ENCODE measurements at regions not wholly inside any gene's neighbourhood (a gene's known extent, or its start where the extent isn't known, plus 50 kb on each side); places are given as distances from the start of the nearest gene placed in this dataset.

GRCh38 chr2:11043245-11043644, 112.0 kb upstream of the SLC66A3 start:
- no peak for DNase-seq (ENCODE audit: low read depth, low spot score)

GRCh38 chr2:11044201-11044600, 111.1 kb upstream of the SLC66A3 start:
- no peak for DNase-seq (ENCODE audit: low read depth, low spot score)

- no peak for DNase-seq (ENCODE audit: low read depth, low spot score)
Measured at GRCh38 chr2:11045294-11045693, 110.0 kb upstream of the SLC66A3 start.

GRCh38 chr2:11048335-11049008, 106.8 kb upstream of the SLC66A3 start:
- DNase-seq (ENCODE audit: low read depth, low spot score) = no peak

GRCh38 chr2:11050565-11050964, 104.7 kb upstream of the SLC66A3 start:
- no peak for DNase-seq (ENCODE audit: low read depth, low spot score)

GRCh38 chr2:11051280-11051679, 104.0 kb upstream of the SLC66A3 start:
- no peak for DNase-seq (ENCODE audit: low read depth, low spot score)

GRCh38 chr2:11053546-11053945, 101.7 kb upstream of the SLC66A3 start:
- no peak for DNase-seq (ENCODE audit: low read depth, low spot score)

- DNase-seq (ENCODE audit: low read depth, low spot score) = no peak
Measured at GRCh38 chr2:11054783-11055678, 100.2 kb upstream of the SLC66A3 start.

GRCh38 chr2:11055679-11056215, 99.5 kb upstream of the SLC66A3 start:
- no peak for DNase-seq (ENCODE audit: low read depth, low spot score)

GRCh38 chr2:11056614-11057013, 98.7 kb upstream of the SLC66A3 start:
- no peak for DNase-seq (ENCODE audit: low read depth, low spot score)

- no peak for DNase-seq (ENCODE audit: low read depth, low spot score)
Measured at GRCh38 chr2:11057031-11057430, 98.2 kb upstream of the SLC66A3 start.

GRCh38 chr2:11058129-11058528, 97.1 kb upstream of the SLC66A3 start:
- DNase-seq (ENCODE audit: low read depth, low spot score) = no peak

- DNase-seq (ENCODE audit: low read depth, low spot score) = no peak
Measured at GRCh38 chr2:11060376-11061169, 94.7 kb upstream of the SLC66A3 start.

GRCh38 chr2:11065833-11066485, 89.3 kb upstream of the SLC66A3 start:
- no peak for DNase-seq (ENCODE audit: low read depth, low spot score)

- DNase-seq (ENCODE audit: low read depth, low spot score) = no peak
Measured at GRCh38 chr2:11067221-11068078, 87.8 kb upstream of the SLC66A3 start.

GRCh38 chr2:11068079-11068741, 87.1 kb upstream of the SLC66A3 start:
- DNase-seq (ENCODE audit: low read depth, low spot score) = no peak

- DNase-seq (ENCODE audit: low read depth, low spot score) = no peak
Measured at GRCh38 chr2:11068856-11069526, 86.3 kb upstream of the SLC66A3 start.

- DNase-seq (ENCODE audit: low read depth, low spot score) = no peak
Measured at GRCh38 chr2:11069566-11070185, 85.6 kb upstream of the SLC66A3 start.

- DNase-seq (ENCODE audit: low read depth, low spot score) = no peak
Measured at GRCh38 chr2:11071211-11071610, 84.1 kb upstream of the SLC66A3 start.

All from smooth muscle cell of the brain vasculature (primary cell).